RWPE2 (cell line): ENCODE measurements at regions not wholly inside any gene's neighbourhood (a gene's known extent, or its start where the extent isn't known, plus 50 kb on each side); places are given as distances from the start of the nearest gene placed in this dataset.

Experiments
- ATAC-seq: fragments of 200-7000 bp; cut with Tn5 transposase; 3 replicates; pipeline ENCODE4 v1.9.1; 2021; ENCODE audit warnings: low read depth
- DNase-seq: peaks from one replicate; pipeline ENCODE4 v3.0.0-alpha.2; 2020; ENCODE audit warnings: low spot score
- H3K27ac ChIP-seq: fragments of 450-650 bp; 2 replicates; pipeline ENCODE4 v1.5.1; 2017; ENCODE audit warnings: mild to moderate bottlenecking; ENCODE audit not compliant: poor library complexity, severe bottlenecking
- H3K27me3 ChIP-seq: fragments of 250-450 bp; sonication (Bioruptor Pico); 2 replicates; pipeline ENCODE4 v1.5.1; 2021; ENCODE audit warnings: mild to moderate bottlenecking, moderate library complexity; ENCODE audit not compliant: insufficient read depth, poor library complexity, severe bottlenecking
- H3K36me3 ChIP-seq: fragments of 250-450 bp; sonication (Bioruptor Pico); 2 replicates; pipeline ENCODE4 v1.5.1; 2020; ENCODE audit warnings: low read depth, mild to moderate bottlenecking, moderate library complexity
- H3K4me1 ChIP-seq: fragments of 250-450 bp; sonication (Bioruptor Pico); 2 replicates; pipeline ENCODE4 v1.5.1; 2021; ENCODE audit warnings: mild to moderate bottlenecking, moderate library complexity; ENCODE audit not compliant: insufficient read depth, poor library complexity, severe bottlenecking
- H3K4me3 ChIP-seq: fragments of 250-450 bp; sonication (Bioruptor Pico); 2 replicates; pipeline ENCODE4 v1.5.1; 2021; ENCODE audit warnings: mild to moderate bottlenecking, moderate library complexity; ENCODE audit not compliant: severe bottlenecking
- H3K9me3 ChIP-seq: fragments of 250-450 bp; sonication (Bioruptor Pico); 2 replicates; pipeline ENCODE4 v1.5.1; 2021; ENCODE audit warnings: mild to moderate bottlenecking, moderate library complexity; ENCODE audit not compliant: severe bottlenecking
- TF ChIP-seq, protein P1 (sequence below): fragments of 450-650 bp; IDR thresholded peaks from one replicate; pipeline ENCODE4 v1.5.1; 2017; ENCODE audit warnings: mild to moderate bottlenecking, moderate library complexity; ENCODE audit not compliant: poor library complexity, severe bottlenecking

DNA sequence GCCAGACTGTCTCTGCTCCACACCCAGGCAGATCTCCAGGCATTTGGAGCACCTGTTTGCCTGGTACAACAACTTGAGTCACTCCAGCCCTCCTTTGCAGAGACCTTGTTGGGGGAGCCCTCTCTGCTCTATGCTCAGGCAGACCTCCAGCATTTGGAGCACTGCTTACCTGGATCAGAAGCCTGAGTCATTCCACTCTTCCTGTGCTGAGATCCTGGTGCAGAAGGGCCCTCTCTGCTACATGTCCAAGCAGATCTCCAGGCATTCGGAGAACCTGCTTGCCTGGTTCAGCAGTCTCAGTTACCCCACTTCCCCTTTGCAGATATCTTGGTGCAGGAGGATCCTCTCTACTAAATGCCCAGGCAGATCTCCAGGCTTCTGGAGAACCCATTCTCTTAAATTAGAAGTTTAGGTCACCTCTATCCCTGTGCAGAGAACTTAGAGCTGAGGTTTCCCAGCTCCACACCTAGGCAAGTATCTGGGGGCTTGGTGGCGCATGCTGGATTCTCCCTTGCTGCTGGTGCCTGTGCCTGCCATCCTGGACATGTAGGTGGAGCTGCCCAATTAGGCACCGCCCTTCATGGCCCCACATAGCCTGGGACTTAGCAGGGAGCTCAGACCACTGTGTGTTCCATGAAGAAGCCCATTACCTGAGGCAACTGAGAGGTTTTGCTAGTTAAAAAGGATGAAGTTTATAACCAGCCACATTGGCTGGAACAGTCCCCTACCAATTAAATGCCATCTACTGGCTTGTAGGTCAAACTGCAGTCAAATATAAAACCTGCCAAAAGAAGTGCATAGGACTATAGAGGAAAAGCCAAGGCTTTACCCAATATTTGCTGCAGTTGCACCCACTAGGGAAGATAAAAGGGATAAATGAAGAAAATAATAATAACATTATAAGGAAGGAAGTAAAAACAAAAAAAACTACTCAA is 97.6 kb upstream of the SLITRK6 start:
- Histone ChIP-seq H3K27ac (no peak overlapping the region), H3K9me3 (no peaks in the 10 kb centered on the region), H3K36me3 (no peaks in the 10 kb centered on the region), H3K27me3 (no peaks in the 10 kb centered on the region), H3K4me1 (no peaks in the 10 kb centered on the region), H3K4me3 (no peak overlapping the region)
- TF ChIP-seq, protein P1, sequence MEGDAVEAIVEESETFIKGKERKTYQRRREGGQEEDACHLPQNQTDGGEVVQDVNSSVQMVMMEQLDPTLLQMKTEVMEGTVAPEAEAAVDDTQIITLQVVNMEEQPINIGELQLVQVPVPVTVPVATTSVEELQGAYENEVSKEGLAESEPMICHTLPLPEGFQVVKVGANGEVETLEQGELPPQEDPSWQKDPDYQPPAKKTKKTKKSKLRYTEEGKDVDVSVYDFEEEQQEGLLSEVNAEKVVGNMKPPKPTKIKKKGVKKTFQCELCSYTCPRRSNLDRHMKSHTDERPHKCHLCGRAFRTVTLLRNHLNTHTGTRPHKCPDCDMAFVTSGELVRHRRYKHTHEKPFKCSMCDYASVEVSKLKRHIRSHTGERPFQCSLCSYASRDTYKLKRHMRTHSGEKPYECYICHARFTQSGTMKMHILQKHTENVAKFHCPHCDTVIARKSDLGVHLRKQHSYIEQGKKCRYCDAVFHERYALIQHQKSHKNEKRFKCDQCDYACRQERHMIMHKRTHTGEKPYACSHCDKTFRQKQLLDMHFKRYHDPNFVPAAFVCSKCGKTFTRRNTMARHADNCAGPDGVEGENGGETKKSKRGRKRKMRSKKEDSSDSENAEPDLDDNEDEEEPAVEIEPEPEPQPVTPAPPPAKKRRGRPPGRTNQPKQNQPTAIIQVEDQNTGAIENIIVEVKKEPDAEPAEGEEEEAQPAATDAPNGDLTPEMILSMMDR: peak; percentile 34
- DNase-seq (no peak), ATAC-seq (peak; percentile 65)

DNA sequence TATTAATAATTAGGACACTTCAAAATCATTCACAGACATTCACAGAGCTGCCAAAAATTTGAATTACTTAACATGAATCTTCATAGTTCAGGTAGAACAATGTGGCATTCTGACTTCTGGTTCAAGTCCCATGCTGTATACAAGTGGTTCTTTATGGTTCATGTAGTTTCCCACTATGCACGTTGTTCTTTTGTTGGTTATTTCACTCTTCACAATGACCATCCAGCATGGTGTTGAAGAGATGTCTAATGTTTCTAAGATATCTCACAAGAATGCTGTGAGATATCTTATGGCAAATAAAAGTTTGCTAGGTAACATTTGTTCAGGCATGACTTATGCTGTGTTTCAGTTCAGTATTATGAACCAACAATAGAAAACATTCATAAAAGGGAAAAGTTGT is 88.2 kb upstream of the SLITRK6 start:
- H3K27me3 ChIP-seq: no peaks in the 10 kb centered on the region
- H3K9me3 ChIP-seq: no peaks in the 10 kb centered on the region
- DNase-seq: no peak
- ATAC-seq: no peak
- no peak overlapping the region for H3K27ac ChIP-seq
- no peaks in the 10 kb centered on the region for H3K4me1 ChIP-seq
- no peak overlapping the region for H3K4me3 ChIP-seq
- TF ChIP-seq, protein P1: no peak
- H3K36me3 ChIP-seq: no peaks in the 10 kb centered on the region

DNA sequence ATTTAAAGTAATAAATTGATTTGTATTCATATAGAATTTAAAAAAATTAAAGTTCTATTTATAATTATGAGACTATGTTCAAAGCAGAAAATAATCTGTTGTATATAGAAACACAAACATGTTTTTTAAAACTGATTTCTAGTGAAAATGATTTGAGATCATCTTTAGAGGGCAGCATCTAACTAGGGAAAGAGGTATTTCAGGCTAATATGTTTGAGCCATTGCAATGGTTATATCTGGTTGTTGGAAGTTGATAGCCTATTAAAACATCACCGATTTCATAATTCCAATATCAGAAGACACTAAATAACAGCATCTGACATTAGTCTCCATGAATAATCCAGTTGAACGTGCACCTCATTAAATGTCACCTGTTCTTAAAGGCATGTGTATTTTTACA is 79.8 kb upstream of the SLITRK6 start:
- no peak overlapping the region for H3K4me3 ChIP-seq
- H3K27ac ChIP-seq: no peak overlapping the region
- TF ChIP-seq, protein P1: no peak
- no peak for ATAC-seq
- H3K9me3 ChIP-seq: no peaks in the 10 kb centered on the region
- DNase-seq: no peak
- H3K36me3 ChIP-seq: no peaks in the 10 kb centered on the region
- H3K4me1 ChIP-seq: no peaks in the 10 kb centered on the region
- no peaks in the 10 kb centered on the region for H3K27me3 ChIP-seq

DNA sequence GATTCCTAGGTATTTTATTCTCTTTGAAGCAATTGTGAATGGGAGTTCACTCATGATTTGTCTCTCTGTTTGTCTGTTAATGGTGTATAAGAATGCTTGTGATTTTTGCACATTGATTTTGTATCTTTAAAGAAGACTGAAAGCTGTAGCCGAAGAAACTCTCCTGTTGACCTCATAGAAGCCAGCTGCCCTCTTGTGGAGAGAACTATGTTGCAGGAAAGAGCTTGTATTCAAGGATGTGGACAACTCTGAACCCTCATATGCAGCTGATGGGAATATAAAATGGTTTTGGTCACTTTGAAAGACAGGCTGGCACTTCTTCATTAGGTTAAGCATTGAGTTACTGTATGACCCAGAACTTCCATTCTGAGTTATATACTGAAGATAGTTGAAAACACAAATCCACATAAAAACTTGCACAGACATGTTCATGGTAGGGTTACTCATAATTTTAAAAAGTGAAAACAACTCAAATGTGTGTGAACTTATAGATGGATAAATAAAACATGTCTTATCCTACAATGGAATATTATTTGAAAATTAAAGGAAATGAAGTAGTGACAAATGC is 65.8 kb upstream of the SLITRK6 start:
- H3K36me3 ChIP-seq: no peaks in the 10 kb centered on the region
- TF ChIP-seq, protein P1: peak; percentile 54
- H3K4me3 ChIP-seq: no peak overlapping the region
- H3K27me3 ChIP-seq: no peaks in the 10 kb centered on the region
- ATAC-seq (peak; percentile 50; the same call in 1 of the 3 replicates), DNase-seq (no peak)
- no peaks in the 10 kb centered on the region for H3K9me3 ChIP-seq
- H3K4me1 ChIP-seq: no peaks in the 10 kb centered on the region
- no peak overlapping the region for H3K27ac ChIP-seq
